Stomach smooth muscle (tissue), 2 donors: ENCODE measurements at regions not wholly inside any gene's neighbourhood (a gene's known extent, or its start where the extent isn't known, plus 50 kb on each side); places are given as distances from the start of the nearest gene placed in this dataset.

Experiments
- H3K27ac ChIP-seq: one replicate; pipeline ENCODE4 v1.7.0; 2013; ENCODE audit warnings: mild to moderate bottlenecking, low read length, inconsistent platforms
- H3K27me3 ChIP-seq, 2 donors: one replicate each; pipeline ENCODE4 v1.7.0; 2013; ENCODE audit warnings: low read length in 2 of 2; ENCODE audit not compliant: insufficient read depth in 2 of 2, control insufficient read depth in 1 of 2
- H3K36me3 ChIP-seq, 2 donors: one replicate each; pipeline ENCODE4 v1.7.0; 2013; ENCODE audit warnings: low read length in 2 of 2; ENCODE audit not compliant: control insufficient read depth in 2 of 2, insufficient read depth in 2 of 2
- H3K4me1 ChIP-seq: one replicate; pipeline ENCODE4 v1.7.0; 2013; ENCODE audit warnings: low read length; ENCODE audit not compliant: control insufficient read depth, insufficient read depth
- H3K4me3 ChIP-seq, 2 donors: one replicate each; pipeline ENCODE4 v1.7.0; 2013; ENCODE audit warnings: low read length in 2 of 2
- H3K9ac ChIP-seq, 2 donors: one replicate each; pipeline ENCODE4 v1.7.0; 2013; ENCODE audit warnings: low read length in 2 of 2, mild to moderate bottlenecking in 1 of 2
- H3K9me3 ChIP-seq, 2 donors: one replicate each; pipeline ENCODE4 v1.7.0; 2013; ENCODE audit warnings: low read length in 2 of 2; ENCODE audit not compliant: control insufficient read depth in 2 of 2
- donor health status: healthy.
- donor health status: Pancreatic carcinoma.

DNA sequence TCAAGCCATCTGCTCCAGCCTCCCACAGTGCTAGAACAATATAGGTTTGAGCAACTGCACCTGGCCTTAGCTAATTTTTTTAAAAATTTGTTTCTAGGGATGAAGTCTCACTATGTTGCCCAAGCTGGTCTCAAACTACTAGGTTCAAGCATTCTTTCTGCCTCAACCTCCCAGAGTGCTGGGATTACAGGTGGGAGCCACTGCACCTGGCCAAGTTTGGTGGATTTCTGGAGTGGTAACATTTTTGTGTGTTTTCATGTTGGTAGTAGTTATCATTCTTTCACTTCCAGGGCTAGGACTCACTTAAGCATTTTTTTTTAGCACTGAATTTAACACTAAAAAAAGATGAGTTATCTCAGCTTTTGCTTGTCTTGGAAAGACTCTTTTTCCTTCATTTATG, 328.0 kb upstream of the RGS6 start:
- no peak overlapping the region for H3K27ac ChIP-seq
- H3K4me3 ChIP-seq: no peak overlapping the region
- no peaks in the 10 kb centered on the region for H3K9me3 ChIP-seq
- H3K9ac ChIP-seq: no peak overlapping the region
- no peaks in the 10 kb centered on the region for H3K36me3 ChIP-seq
- H3K27me3 ChIP-seq: no peaks in the 10 kb centered on the region
- no peaks in the 10 kb centered on the region for H3K4me1 ChIP-seq

GRCh38 chr14:71606064-71606463, 326.2 kb upstream of the RGS6 start:
- H3K36me3 ChIP-seq: no peaks in the 10 kb centered on the region
- no peak overlapping the region for H3K9ac ChIP-seq
- no peak overlapping the region for H3K4me3 ChIP-seq
- H3K9me3 ChIP-seq: no peaks in the 10 kb centered on the region
- no peaks in the 10 kb centered on the region for H3K4me1 ChIP-seq
- no peaks in the 10 kb centered on the region for H3K27me3 ChIP-seq
- no peak overlapping the region for H3K27ac ChIP-seq

- H3K4me1 ChIP-seq: no peaks in the 10 kb centered on the region
- no peak overlapping the region for H3K9ac ChIP-seq
- no peak overlapping the region for H3K27ac ChIP-seq
- no peaks in the 10 kb centered on the region for H3K27me3 ChIP-seq
- no peak overlapping the region for H3K4me3 ChIP-seq
- H3K36me3 ChIP-seq: no peaks in the 10 kb centered on the region
- no peaks in the 10 kb centered on the region for H3K9me3 ChIP-seq
Observed at GRCh38 chr14:71606575-71606974, 325.7 kb upstream of the RGS6 start.

GRCh38 chr14:71607056-71607455, 325.2 kb upstream of the RGS6 start:
- no peak overlapping the region for H3K4me3 ChIP-seq
- H3K27ac ChIP-seq: no peak overlapping the region
- H3K9ac ChIP-seq: no peak overlapping the region
- no peaks in the 10 kb centered on the region for H3K36me3 ChIP-seq
- no peaks in the 10 kb centered on the region for H3K27me3 ChIP-seq
- H3K9me3 ChIP-seq: no peaks in the 10 kb centered on the region
- H3K4me1 ChIP-seq: no peaks in the 10 kb centered on the region

DNA sequence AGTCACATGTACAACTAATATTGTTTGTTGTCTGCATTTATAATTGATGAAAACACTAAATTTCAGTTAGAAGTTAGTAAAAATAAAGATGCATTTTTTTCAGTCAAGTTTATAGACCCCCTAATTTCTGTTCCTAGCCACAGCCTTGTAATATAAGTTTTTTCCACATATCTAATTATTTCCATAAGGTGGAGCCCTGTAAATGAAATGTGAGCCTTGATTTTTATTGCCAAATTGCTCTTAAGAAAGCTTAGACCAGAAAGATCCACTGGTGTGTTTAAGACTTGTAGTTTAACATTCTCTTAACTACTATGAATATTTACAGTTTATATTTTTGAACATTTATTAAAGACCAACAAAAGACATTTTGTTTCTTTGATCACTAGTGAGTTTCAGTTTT, 322.1 kb upstream of the RGS6 start:
- Histone ChIP-seq H3K9me3 (no peaks in the 10 kb centered on the region), H3K4me3 (no peak overlapping the region), H3K36me3 (no peaks in the 10 kb centered on the region), H3K27me3 (no peaks in the 10 kb centered on the region), H3K9ac (no peak overlapping the region), H3K27ac (no peak overlapping the region), H3K4me1 (no peaks in the 10 kb centered on the region)

- Histone ChIP-seq H3K27ac (no peak overlapping the region), H3K9me3 (no peaks in the 10 kb centered on the region), H3K4me1 (no peaks in the 10 kb centered on the region), H3K36me3 (no peaks in the 10 kb centered on the region), H3K4me3 (no peak overlapping the region), H3K9ac (no peak overlapping the region), H3K27me3 (no peaks in the 10 kb centered on the region)
Observed at GRCh38 chr14:71610797-71611196, 321.4 kb upstream of the RGS6 start.

DNA sequence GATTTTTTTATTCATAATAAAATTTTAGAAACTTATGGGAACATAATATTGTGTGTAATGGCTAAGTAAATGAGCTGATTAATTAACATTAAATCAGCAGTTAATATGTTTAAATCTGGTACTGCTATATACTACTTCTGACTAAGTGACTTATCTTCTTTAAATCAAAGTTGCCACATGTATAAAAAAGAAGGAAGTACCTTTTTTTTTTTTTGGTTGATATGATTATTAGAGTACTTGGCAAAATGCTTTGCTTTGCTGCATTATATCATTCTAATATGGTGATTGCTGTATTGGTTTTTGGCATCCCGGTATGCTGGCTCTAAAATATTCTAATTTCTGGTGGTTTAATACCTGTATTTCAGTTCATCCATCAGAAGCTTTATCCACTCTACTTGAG, 319.1 kb upstream of the RGS6 start:
- Histone ChIP-seq H3K27me3 (no peaks in the 10 kb centered on the region), H3K36me3 (no peaks in the 10 kb centered on the region), H3K4me1 (no peaks in the 10 kb centered on the region)

GRCh38 chr14:71616013-71616412, 316.2 kb upstream of the RGS6 start:
- Histone ChIP-seq H3K36me3 (no peaks in the 10 kb centered on the region), H3K27me3 (no peaks in the 10 kb centered on the region), H3K4me3 (no peak overlapping the region), H3K9me3 (no peaks in the 10 kb centered on the region), H3K4me1 (no peaks in the 10 kb centered on the region), H3K27ac (no peak overlapping the region), H3K9ac (no peak overlapping the region)

More for the DNA sequence above, 319.1 kb upstream of the RGS6 start:
- no peaks in the 10 kb centered on the region for H3K9me3 ChIP-seq
- no peak overlapping the region for H3K27ac ChIP-seq
- no peak overlapping the region for H3K4me3 ChIP-seq
- H3K9ac ChIP-seq: no peak overlapping the region

DNA sequence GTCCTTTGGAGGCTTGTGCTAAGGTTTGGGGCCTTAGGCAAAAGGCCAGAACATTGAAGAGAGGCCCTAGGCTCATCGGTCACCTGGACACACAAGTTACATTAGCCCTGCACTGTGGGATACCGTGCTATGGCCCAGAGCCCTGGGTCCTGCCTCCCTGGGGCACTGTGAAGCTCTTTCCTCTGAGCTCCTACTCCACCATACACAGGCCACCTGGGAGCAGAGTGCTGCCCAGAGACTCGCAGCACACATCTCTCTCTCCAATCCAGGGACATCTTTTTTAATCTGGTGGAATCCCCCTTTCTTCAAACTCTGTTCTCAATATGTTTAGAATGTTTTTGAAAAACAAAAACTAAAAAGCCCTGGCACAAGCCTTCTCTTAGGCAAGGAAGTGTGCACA, 314.2 kb upstream of the RGS6 start:
- Histone ChIP-seq H3K9ac (no peak overlapping the region), H3K4me1 (no peaks in the 10 kb centered on the region), H3K36me3 (peaks cover 0 to 5% of the 10 kb centered on the region in 2 donors), H3K4me3 (no peak overlapping the region), H3K27ac (no peak overlapping the region), H3K27me3 (no peaks in the 10 kb centered on the region), H3K9me3 (no peaks in the 10 kb centered on the region)

DNA sequence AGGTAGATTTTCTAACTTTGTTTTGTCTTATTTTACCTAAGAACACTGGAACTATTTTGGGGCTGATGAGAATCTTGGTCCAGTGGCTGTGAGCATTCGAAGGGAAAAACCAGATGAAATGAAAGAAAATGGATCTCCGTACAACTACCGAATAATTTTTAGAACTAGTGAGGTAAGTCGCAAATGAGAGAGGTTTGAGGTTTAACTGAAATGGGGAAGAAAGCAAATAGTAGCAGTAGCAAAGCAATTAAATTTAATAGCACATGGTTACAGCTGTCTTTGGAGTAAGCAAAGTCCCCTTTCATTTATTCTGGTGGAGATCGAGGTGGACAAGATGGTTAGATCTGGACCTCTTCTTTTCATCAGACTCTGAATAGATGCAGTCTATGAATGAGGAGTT, 313.5 kb upstream of the RGS6 start:
- Histone ChIP-seq H3K4me3 (no peak overlapping the region), H3K4me1 (no peaks in the 10 kb centered on the region), H3K9me3 (no peaks in the 10 kb centered on the region), H3K9ac (no peak overlapping the region), H3K27ac (no peak overlapping the region), H3K36me3 (peaks cover 0 to 5% of the 10 kb centered on the region in 2 donors), H3K27me3 (no peaks in the 10 kb centered on the region)

- H3K9ac ChIP-seq: no peak overlapping the region
- H3K4me3 ChIP-seq: no peak overlapping the region
- no peaks in the 10 kb centered on the region for H3K9me3 ChIP-seq
- no peaks in the 10 kb centered on the region for H3K27me3 ChIP-seq
- H3K27ac ChIP-seq: no peak overlapping the region
- no peaks in the 10 kb centered on the region for H3K4me1 ChIP-seq
- H3K36me3 ChIP-seq: peaks cover 0 to 10% of the 10 kb centered on the region in 2 donors
Observed at GRCh38 chr14:71619472-71619871, 312.8 kb upstream of the RGS6 start.

- H3K9me3 ChIP-seq: no peaks in the 10 kb centered on the region
- H3K9ac ChIP-seq: no peak overlapping the region
- peaks cover 0 to 10% of the 10 kb centered on the region in 2 donors for H3K36me3 ChIP-seq
- H3K4me3 ChIP-seq: no peak overlapping the region
- H3K27ac ChIP-seq: no peak overlapping the region
- no peaks in the 10 kb centered on the region for H3K27me3 ChIP-seq
- H3K4me1 ChIP-seq: no peaks in the 10 kb centered on the region
Observed at GRCh38 chr14:71620401-71620800, 311.8 kb upstream of the RGS6 start.
